HEK293 (cell line): ENCODE measurements at regions not wholly inside any gene's neighbourhood (a gene's known extent, or its start where the extent isn't known, plus 50 kb on each side); places are given as distances from the start of the nearest gene placed in this dataset.

ENCODE experiments used
- CTCF ChIP-seq: fragments of 450-650 bp; formaldehyde crosslinking; IDR thresholded peaks from 2 replicates; pipeline ENCODE4 v1.5.1; 2016; ENCODE audit warnings: missing biosample characterization, missing genetic modification characterization
- GLI4 ChIP-seq: fragments of 450-650 bp; formaldehyde crosslinking; IDR thresholded peaks from 2 replicates; pipeline ENCODE4 v1.5.1; 2016; ENCODE audit warnings: missing biosample characterization, missing genetic modification characterization
- GLIS1 ChIP-seq: fragments of 450-650 bp; formaldehyde crosslinking; IDR thresholded peaks from 2 replicates; pipeline ENCODE4 v1.5.1; 2016; ENCODE audit warnings: missing biosample characterization, missing genetic modification characterization
- REST ChIP-seq: fragments of 450-650 bp; formaldehyde crosslinking; IDR thresholded peaks from 2 replicates; pipeline ENCODE4 v1.5.1; 2016; ENCODE audit warnings: missing biosample characterization, missing genetic modification characterization
- SP2 ChIP-seq: fragments of 450-650 bp; formaldehyde crosslinking; IDR thresholded peaks from 2 replicates; pipeline ENCODE4 v1.5.1; 2016; ENCODE audit warnings: missing biosample characterization, missing genetic modification characterization
- ZNF169 ChIP-seq: fragments of 450-650 bp; formaldehyde crosslinking; IDR thresholded peaks from 2 replicates; pipeline ENCODE4 v1.5.1; 2016; ENCODE audit warnings: missing biosample characterization, missing genetic modification characterization
- ZNF174 ChIP-seq: fragments of 450-650 bp; formaldehyde crosslinking; IDR thresholded peaks from 2 replicates; pipeline ENCODE4 v1.5.0; 2017; ENCODE audit warnings: missing biosample characterization, mild to moderate bottlenecking, missing genetic modification characterization
- ZNF274 ChIP-seq, 2 experiments: fragments of 200-500 bp in 1 of 2; fragments of 450-650 bp in 1 of 2; sonication (Bioruptor generic) in 1 of 2; formaldehyde crosslinking in 1 of 2; IDR thresholded peaks; 2 replicates each; pipeline versions ENCODE4 v1.5.1 to v1.6.1; 2014 to 2016; ENCODE audit warnings: borderline replicate concordance in 1 of 2, inconsistent platforms in 1 of 2, low read length in 1 of 2, missing biosample characterization in 1 of 2, missing genetic modification characterization in 1 of 2
- ZNF324 ChIP-seq: fragments of 450-650 bp; formaldehyde crosslinking; IDR thresholded peaks from 2 replicates; pipeline ENCODE4 v1.5.1; 2016; ENCODE audit warnings: missing biosample characterization, missing genetic modification characterization
- ZNF350 ChIP-seq: fragments of 450-650 bp; formaldehyde crosslinking; IDR thresholded peaks from 2 replicates; pipeline ENCODE4 v1.5.0; 2017; ENCODE audit warnings: missing biosample characterization, mild to moderate bottlenecking, missing genetic modification characterization
- ZNF530 ChIP-seq: fragments of 450-650 bp; formaldehyde crosslinking; IDR thresholded peaks from 2 replicates; pipeline ENCODE4 v1.5.1; 2016; ENCODE audit warnings: low read depth, missing biosample characterization, missing genetic modification characterization
- ZNF558 ChIP-seq: fragments of 450-650 bp; formaldehyde crosslinking; IDR thresholded peaks from 2 replicates; pipeline ENCODE4 v1.5.1; 2016; ENCODE audit warnings: missing biosample characterization, missing genetic modification characterization
- ZNF654 ChIP-seq: fragments of 450-650 bp; formaldehyde crosslinking; IDR thresholded peaks from 2 replicates; pipeline ENCODE4 v1.5.1; 2016; ENCODE audit warnings: low read depth, missing biosample characterization, missing genetic modification characterization

GRCh38 chr4:18441203-18441590, 419.6 kb upstream of the LCORL start:
- TF ChIP-seq CTCF (tag by site-specific recombination): no peak
- no peak for TF ChIP-seq GLI4
- TF ChIP-seq ZNF274 (IDR thresholded peaks at IDR 0.05; ENCODE audit: low read length): no peak
- no peak for TF ChIP-seq ZNF274 (tag by site-specific recombination; IDR thresholded peaks at IDR 0.05; ENCODE audit: borderline replicate concordance)
- TF ChIP-seq ZNF558: no peak
- TF ChIP-seq ZNF174 (tag by site-specific recombination): no peak
- no peak for TF ChIP-seq ZNF169 (tag by site-specific recombination)
- TF ChIP-seq ZNF324 (tag by site-specific recombination): no peak
- TF ChIP-seq ZNF350: no peak
- no peak for TF ChIP-seq ZNF530
- TF ChIP-seq SP2 (tag by site-specific recombination): no peak
- TF ChIP-seq GLIS1 (tag by site-specific recombination): no peak
- no peak for TF ChIP-seq ZNF654 (tag by site-specific recombination)
- TF ChIP-seq REST (tag by site-specific recombination): no peak
